ENCODE measurements at regions not wholly inside any gene's neighbourhood (a gene's known extent, or its start where the extent isn't known, plus 50 kb on each side); places are given as distances from the start of the nearest gene placed in this dataset.

GRCh38 chr6:67825201-67825895 is 809.7 kb upstream of the ADGRB3 start:
- Histone ChIP-seq H3K9ac (ENCODE audit: low read depth, low read length) (no peak overlapping the region), H3K27ac (ENCODE audit: low read length) (no peak overlapping the region), H3K4me2 (ENCODE audit: insufficient read depth, low read length) (no peak overlapping the region), H3K27me3 (ENCODE audit: insufficient read depth, low read length, poor library complexity) (no peaks in the 10 kb centered on the region), H3K9me3 (ENCODE audit: insufficient read depth, low read length, severe bottlenecking) (no peaks in the 10 kb centered on the region), H3K4me3 (ENCODE audit: low read depth in 1 of 2, low read length in 2 of 2) (no peak overlapping the region), H3K79me2 (ENCODE audit: insufficient read depth, low read length) (no peaks in the 10 kb centered on the region), H3K4me1 (ENCODE audit: insufficient read depth, low read length) (no peaks in the 10 kb centered on the region), H4K20me1 (ENCODE audit: insufficient read depth, low read length) (no peaks in the 10 kb centered on the region), H2AFZ (ENCODE audit: low read depth, low read length) (no peak overlapping the region), H3K36me3 (ENCODE audit: insufficient read depth, low read length) (no peaks in the 10 kb centered on the region)
- DNase-seq (no peak), ATAC-seq (ENCODE audit: insufficient read depth, low read depth) (no peak)
- TF ChIP-seq CTCF (IDR thresholded peaks at IDR 0.05; ENCODE audit: borderline replicate concordance, extremely low read depth, low read length, poor library complexity, severe bottlenecking) = no peak
- no peak for TF ChIP-seq EZH2 (IDR thresholded peaks at IDR 0.05; ENCODE audit: borderline replicate concordance, low read depth, low read length, severe bottlenecking)

- no peak overlapping the region for H3K4me2 ChIP-seq (ENCODE audit: insufficient read depth, low read length)
- H3K4me1 ChIP-seq (ENCODE audit: insufficient read depth, low read length) = no peaks in the 10 kb centered on the region
- H3K36me3 ChIP-seq (ENCODE audit: insufficient read depth, low read length) = no peaks in the 10 kb centered on the region
- no peak overlapping the region for H3K9ac ChIP-seq (ENCODE audit: low read depth, low read length)
- no peak overlapping the region for H2AFZ ChIP-seq (ENCODE audit: low read depth, low read length)
- DNase-seq (no peak), ATAC-seq (ENCODE audit: insufficient read depth, low read depth) (no peak)
- TF ChIP-seq EZH2 (IDR thresholded peaks at IDR 0.05; ENCODE audit: borderline replicate concordance, low read depth, low read length, severe bottlenecking) (no peak), CTCF (IDR thresholded peaks at IDR 0.05; ENCODE audit: borderline replicate concordance, extremely low read depth, low read length, poor library complexity, severe bottlenecking) (no peak)
- H3K9me3 ChIP-seq (ENCODE audit: insufficient read depth, low read length, severe bottlenecking) = no peaks in the 10 kb centered on the region
- no peak overlapping the region for H3K27ac ChIP-seq (ENCODE audit: low read length)
- no peaks in the 10 kb centered on the region for H4K20me1 ChIP-seq (ENCODE audit: insufficient read depth, low read length)
- no peak overlapping the region for H3K4me3 ChIP-seq (ENCODE audit: low read depth in 1 of 2, low read length in 2 of 2)
- H3K79me2 ChIP-seq (ENCODE audit: insufficient read depth, low read length) = no peaks in the 10 kb centered on the region
- H3K27me3 ChIP-seq (ENCODE audit: insufficient read depth, low read length, poor library complexity) = no peaks in the 10 kb centered on the region
Measured at GRCh38 chr6:67818322-67818721, 816.8 kb upstream of the ADGRB3 start.

GRCh38 chr6:67815623-67816022 is 819.5 kb upstream of the ADGRB3 start:
- Histone ChIP-seq H3K27me3 (ENCODE audit: insufficient read depth, low read length, poor library complexity) (no peaks in the 10 kb centered on the region), H3K4me3 (ENCODE audit: low read depth in 1 of 2, low read length in 2 of 2) (no peak overlapping the region), H4K20me1 (ENCODE audit: insufficient read depth, low read length) (no peaks in the 10 kb centered on the region), H3K36me3 (ENCODE audit: insufficient read depth, low read length) (no peaks in the 10 kb centered on the region), H3K9ac (ENCODE audit: low read depth, low read length) (no peak overlapping the region), H3K27ac (ENCODE audit: low read length) (no peak overlapping the region), H3K4me2 (ENCODE audit: insufficient read depth, low read length) (no peak overlapping the region), H3K9me3 (ENCODE audit: insufficient read depth, low read length, severe bottlenecking) (peaks cover 13% of the 10 kb centered on the region), H3K79me2 (ENCODE audit: insufficient read depth, low read length) (no peaks in the 10 kb centered on the region), H3K4me1 (ENCODE audit: insufficient read depth, low read length) (no peaks in the 10 kb centered on the region), H2AFZ (ENCODE audit: low read depth, low read length) (no peak overlapping the region)
- ATAC-seq (ENCODE audit: insufficient read depth, low read depth) = no peak
- DNase-seq = no peak
- no peak for TF ChIP-seq CTCF (IDR thresholded peaks at IDR 0.05; ENCODE audit: borderline replicate concordance, extremely low read depth, low read length, poor library complexity, severe bottlenecking)
- no peak for TF ChIP-seq EZH2 (IDR thresholded peaks at IDR 0.05; ENCODE audit: borderline replicate concordance, low read depth, low read length, severe bottlenecking)
